SK-N-SH treated with all-trans-retinoic acid at 6 μM for 48 hours (cell line): ENCODE measurements at regions not wholly inside any gene's neighbourhood (a gene's known extent, or its start where the extent isn't known, plus 50 kb on each side); places are given as distances from the start of the nearest gene placed in this dataset.

Experiments
- ATAC-seq: fragments of 200-7000 bp; cut with Tn5 transposase; 3 replicates; pipeline ENCODE4 v1.9.1; 2020; ENCODE audit warnings: mild to moderate bottlenecking, moderate library complexity
- ARNTL ChIP-seq: fragments of 450-650 bp; formaldehyde crosslinking; IDR thresholded peaks from 2 replicates; pipeline ENCODE4 v1.5.0; 2020; ENCODE audit warnings: low read depth, mild to moderate bottlenecking, moderate library complexity, borderline replicate concordance
- BACH2 ChIP-seq: fragments of 250-450 bp; sonication (Bioruptor Pico); IDR thresholded peaks from 2 replicates; pipeline ENCODE4 v1.9.0; 2021; ENCODE audit warnings: mild to moderate bottlenecking, borderline replicate concordance
- CREB5 ChIP-seq: fragments of 250-450 bp; sonication (Bioruptor Pico); IDR thresholded peaks from 2 replicates; pipeline ENCODE4 v1.5.1; 2020; ENCODE audit warnings: low read depth, mild to moderate bottlenecking, moderate library complexity
- CSDC2 ChIP-seq: fragments of 250-450 bp; sonication (Bioruptor Pico); IDR thresholded peaks from 2 replicates; pipeline ENCODE4 v1.5.0; 2020; ENCODE audit warnings: mild to moderate bottlenecking, moderate library complexity
- CSRNP3 ChIP-seq: fragments of 250-450 bp; sonication (Bioruptor Pico); IDR thresholded peaks from 2 replicates; pipeline ENCODE4 v1.5.1; 2021; ENCODE audit warnings: mild to moderate bottlenecking, moderate library complexity
- ESRRG ChIP-seq: fragments of 250-450 bp; sonication (Bioruptor Pico); IDR thresholded peaks from 2 replicates; pipeline ENCODE4 v1.6.1; 2021; ENCODE audit warnings: mild to moderate bottlenecking
- GLIS3 ChIP-seq: fragments of 250-450 bp; sonication (Bioruptor Pico); IDR thresholded peaks from 2 replicates; pipeline ENCODE4 v1.5.0; 2020; ENCODE audit warnings: mild to moderate bottlenecking, moderate library complexity
- ISL1 ChIP-seq: fragments of 250-450 bp; sonication (Bioruptor Pico); IDR thresholded peaks from 2 replicates; pipeline ENCODE4 v2.1.2; 2022; ENCODE audit warnings: mild to moderate bottlenecking, moderate library complexity
- OSR1 ChIP-seq: fragments of 250-450 bp; sonication (Bioruptor Pico); IDR thresholded peaks from 2 replicates; pipeline ENCODE4 v1.8.0; 2022; ENCODE audit warnings: moderate library complexity, mild to moderate bottlenecking, inconsistent platforms
- PATZ1 ChIP-seq: fragments of 250-450 bp; sonication (Bioruptor Pico); IDR thresholded peaks from 2 replicates; pipeline ENCODE4 v1.8.0; 2020; ENCODE audit warnings: mild to moderate bottlenecking, moderate library complexity, borderline replicate concordance
- POU6F1 ChIP-seq: fragments of 250-450 bp; sonication (Bioruptor Pico); IDR thresholded peaks from 2 replicates; pipeline ENCODE4 v1.8.0; 2021; ENCODE audit warnings: low read depth, mild to moderate bottlenecking, moderate library complexity, borderline replicate concordance
- PPARA ChIP-seq: fragments of 250-450 bp; sonication (Bioruptor Pico); IDR thresholded peaks from 2 replicates; pipeline ENCODE4 v1.5.0; 2020; ENCODE audit warnings: mild to moderate bottlenecking, borderline replicate concordance
- RARB ChIP-seq: fragments of 250-450 bp; sonication (Bioruptor Pico); IDR thresholded peaks from 2 replicates; pipeline ENCODE4 v1.8.0; 2021; ENCODE audit warnings: mild to moderate bottlenecking, moderate library complexity
- SNAI2 ChIP-seq: fragments of 250-450 bp; sonication (Bioruptor Pico); IDR thresholded peaks from 2 replicates; pipeline ENCODE4 v1.5.0; 2020; ENCODE audit warnings: mild to moderate bottlenecking, moderate library complexity
- TCF4 ChIP-seq: fragments of 250-450 bp; sonication (Bioruptor Pico); IDR thresholded peaks from 2 replicates; pipeline ENCODE4 v1.8.0; 2021; ENCODE audit warnings: mild to moderate bottlenecking, moderate library complexity, borderline replicate concordance
- TSHZ2 ChIP-seq: fragments of 250-450 bp; sonication (Bioruptor Pico); IDR thresholded peaks from 2 replicates; pipeline ENCODE4 v1.5.0; 2020; ENCODE audit warnings: mild to moderate bottlenecking, moderate library complexity
- ZC3H10 ChIP-seq: fragments of 250-450 bp; sonication (Bioruptor Pico); IDR thresholded peaks from 2 replicates; pipeline ENCODE4 v1.5.1; 2021; ENCODE audit warnings: mild to moderate bottlenecking, moderate library complexity
- ZFP3 ChIP-seq: fragments of 250-450 bp; sonication (Bioruptor Pico); IDR thresholded peaks from 2 replicates; pipeline ENCODE4 v1.5.0; 2020; ENCODE audit warnings: mild to moderate bottlenecking, moderate library complexity
- ZFP30 ChIP-seq: fragments of 450-650 bp; formaldehyde crosslinking; IDR thresholded peaks from 2 replicates; pipeline ENCODE4 v1.5.0; 2022; ENCODE audit warnings: mild to moderate bottlenecking, moderate library complexity
- ZNF565 ChIP-seq: fragments of 450-650 bp; formaldehyde crosslinking; conservative IDR thresholded peaks from 2 replicates; pipeline ENCODE4 v1.5.0; 2020; ENCODE audit warnings: low read depth, mild to moderate bottlenecking, moderate library complexity
- ZNF70 ChIP-seq: fragments of 450-650 bp; formaldehyde crosslinking; IDR thresholded peaks from 2 replicates; pipeline ENCODE4 v1.5.0; 2020; ENCODE audit warnings: mild to moderate bottlenecking, moderate library complexity
- ZNF8 ChIP-seq: fragments of 450-650 bp; formaldehyde crosslinking; IDR thresholded peaks from 2 replicates; pipeline ENCODE4 v1.5.0; 2020; ENCODE audit warnings: mild to moderate bottlenecking, moderate library complexity

- 0 out of 2 replicates have a peak, but pooled peaks have one; percentile 42 for TF ChIP-seq SNAI2 (CRISPR knock-in tag)
- TF ChIP-seq ESRRG (CRISPR knock-in tag), result no peak
- TF ChIP-seq TCF4, result peak; percentile 49
- TF ChIP-seq TSHZ2 (CRISPR knock-in tag), result peak; percentile 38
- TF ChIP-seq ISL1 (CRISPR knock-in tag), result peak; percentile 76
- no peak for ATAC-seq
Observed at GRCh38 chr2:12251749-12252148, 465.0 kb upstream of the TRIB2 start.

- no peak for ATAC-seq
- TF ChIP-seq OSR1 (CRISPR knock-in tag) (no peak), POU6F1 (CRISPR knock-in tag) (no peak), PPARA (no peak), RARB (CRISPR knock-in tag) (no peak), PATZ1 (CRISPR knock-in tag) (no peak), CSDC2 (no peak), ZFP3 (CRISPR knock-in tag) (no peak), ISL1 (CRISPR knock-in tag) (no peak), ZFP30 (CRISPR knock-in tag) (no peak), ZNF8 (CRISPR knock-in tag) (no peak), ZNF70 (CRISPR knock-in tag) (no peak), ESRRG (CRISPR knock-in tag) (no peak), ZNF565 (CRISPR knock-in tag) (no peak), BACH2 (CRISPR knock-in tag) (no peak)
Observed at GRCh38 chr2:12253167-12253778, 463.5 kb upstream of the TRIB2 start.

GRCh38 chr2:12254280-12254860 is 462.4 kb upstream of the TRIB2 start:
- ATAC-seq, result no peak
- TF ChIP-seq ZC3H10 (no peak), GLIS3 (no peak), CSDC2 (no peak), ESRRG (CRISPR knock-in tag) (no peak), ISL1 (CRISPR knock-in tag) (no peak), CSRNP3 (CRISPR knock-in tag) (no peak), RARB (CRISPR knock-in tag) (no peak), CREB5 (CRISPR knock-in tag) (no peak), ZFP30 (CRISPR knock-in tag) (no peak), OSR1 (CRISPR knock-in tag) (no peak), ARNTL (CRISPR knock-in tag) (no peak), POU6F1 (CRISPR knock-in tag) (no peak), SNAI2 (CRISPR knock-in tag) (no peak)
